ENCODE measurements at regions not wholly inside any gene's neighbourhood (a gene's known extent, or its start where the extent isn't known, plus 50 kb on each side); places are given as distances from the start of the nearest gene placed in this dataset.

GRCh38 chr5:135269199-135269598, 129.8 kb downstream of the MACROH2A1 start:
- H3K4me3 ChIP-seq (ENCODE audit: low read depth, low read length), result no peak overlapping the region
- no peak for TF ChIP-seq CTCF (IDR thresholded peaks at IDR 0.05; ENCODE audit: low read depth, low read length, missing control alignments)
- DNase-seq (ENCODE audit: low read depth), result no peak

GRCh38 chr5:135266975-135267374, 132.1 kb downstream of the MACROH2A1 start:
- no peak overlapping the region for H3K4me3 ChIP-seq (ENCODE audit: low read depth, low read length)
- TF ChIP-seq CTCF (IDR thresholded peaks at IDR 0.05; ENCODE audit: low read depth, low read length, missing control alignments), result no peak
- DNase-seq (ENCODE audit: low read depth), result no peak

GRCh38 chr5:135266303-135266635, 132.8 kb downstream of the MACROH2A1 start:
- DNase-seq (ENCODE audit: low read depth), result no peak

GRCh38 chr5:135265497-135266302, 133.3 kb downstream of the MACROH2A1 start:
- H3K4me3 ChIP-seq (ENCODE audit: low read depth, low read length), result no peak overlapping the region
- no peak for DNase-seq (ENCODE audit: low read depth)
- TF ChIP-seq CTCF (IDR thresholded peaks at IDR 0.05; ENCODE audit: low read depth, low read length, missing control alignments), result no peak

More at GRCh38 chr5:135266303-135266635, 132.8 kb downstream of the MACROH2A1 start:
- TF ChIP-seq CTCF (IDR thresholded peaks at IDR 0.05; ENCODE audit: low read depth, low read length, missing control alignments), result no peak
- H3K4me3 ChIP-seq (ENCODE audit: low read depth, low read length), result no peak overlapping the region

- H3K4me3 ChIP-seq (ENCODE audit: low read depth, low read length), result no peak overlapping the region
- DNase-seq (ENCODE audit: low read depth), result no peak
- no peak for TF ChIP-seq CTCF (IDR thresholded peaks at IDR 0.05; ENCODE audit: low read depth, low read length, missing control alignments)
These were observed 134.3 kb downstream of the MACROH2A1 start for GRCh38 chr5:135264451-135265440.

- H3K4me3 ChIP-seq (ENCODE audit: low read depth, low read length), result no peak overlapping the region
- no peak for DNase-seq (ENCODE audit: low read depth)
- TF ChIP-seq CTCF (IDR thresholded peaks at IDR 0.05; ENCODE audit: low read depth, low read length, missing control alignments), result no peak
These were observed 135.9 kb downstream of the MACROH2A1 start for GRCh38 chr5:135263022-135263668.
